GM12878 (cell line): ENCODE measurements at regions not wholly inside any gene's neighbourhood (a gene's known extent, or its start where the extent isn't known, plus 50 kb on each side); places are given as distances from the start of the nearest gene placed in this dataset.
"Not testable (repeated sequence)": the region's sequence is repeated elsewhere in the genome, so short reads cannot be mapped to it uniquely, and the experiment has no call there.

Experiments
- ATAC-seq: fragments of 200-7000 bp; cut with Tn5 transposase; 3 replicates; pipeline ENCODE4 v1.9.1; 2020; ENCODE audit warnings: mild to moderate bottlenecking, moderate library complexity
- BruUV-seq: library from RNA; stranded (reverse); fragments of 400-500 nt; replicated peaks from 2 replicates; lab custom pipeline; 2021; lab: Mats Ljungman, UMichigan
- CTCF ChIA-PET: fragments of 300-600 bp; sonication (Branson Sonifier 250); formaldehyde crosslinking; extraction: SDS; loops from one replicate; lab custom pipeline; 2021; ENCODE audit warnings: inconsistent platforms; lab: Yijun Ruan, JAX
- POLR2A ChIA-PET: fragments of 350-600 bp; formaldehyde crosslinking; extraction: SDS; loops from one replicate; lab custom pipeline; 2021; ENCODE audit warnings: inconsistent platforms; lab: Charles Lee
- RAD21 ChIA-PET: fragments of 300-600 bp; sonication (Branson Sonifier 250); formaldehyde crosslinking; loops from one replicate; lab custom pipeline; 2023; ENCODE audit warnings: antibody characterized with exemption; ENCODE audit not compliant: unreplicated experiment; lab: Charles Lee
- SMC1A ChIA-PET: fragments of 300-600 bp; sonication (Branson Sonifier 250); formaldehyde crosslinking; loops from one replicate; lab custom pipeline; 2023; ENCODE audit not compliant: unreplicated experiment, uncharacterized antibody; lab: Charles Lee
- DNase-seq: peaks from one replicate; pipeline ENCODE4 v3.0.0-alpha.2; 2011; ENCODE audit warnings: low read depth, low spot score
- FAIRE-seq: peaks from 3 replicates; lab custom pipeline; 2011; peaks lifted over from hg19 to GRCh38; lab: Jason Lieb, UNC
- H2AFZ ChIP-seq: 2 replicates; pipeline ENCODE4 v1.6.0; 2011; ENCODE audit warnings: low read depth, low read length, control low read depth; ENCODE audit not compliant: control insufficient read depth
- H3K27ac ChIP-seq: 2 replicates; pipeline ENCODE4 v1.5.1; 2011; ENCODE audit warnings: control low read depth; ENCODE audit not compliant: control insufficient read depth, insufficient read depth
- H3K27me3 ChIP-seq, 2 experiments: replicated peaks in 1 of 2; 2 replicates each; pipeline versions ENCODE4 v1.6.0 to v1.6.1; 2011; ENCODE audit warnings: low read length in 1 of 2; ENCODE audit not compliant: control insufficient read depth in 2 of 2, insufficient read depth in 2 of 2
- H3K36me3 ChIP-seq, 2 experiments: 2 replicates each; pipeline ENCODE4 v1.5.1; 2011; ENCODE audit warnings: low read length in 1 of 2; ENCODE audit not compliant: control insufficient read depth in 2 of 2, insufficient read depth in 2 of 2
- H3K4me1 ChIP-seq: 2 replicates; pipeline ENCODE4 v1.6.1; 2011; ENCODE audit warnings: mild to moderate bottlenecking, low read length, moderate library complexity, mixed read lengths; ENCODE audit not compliant: control insufficient read depth, insufficient read depth
- H3K4me2 ChIP-seq: 2 replicates; pipeline ENCODE4 v1.6.0; 2011; ENCODE audit warnings: control low read depth; ENCODE audit not compliant: control insufficient read depth, insufficient read depth
- H3K4me3 ChIP-seq: fragments of 200-600 bp; sonication (generic); 2 replicates; pipeline ENCODE4 v1.5.1; 2016
- H3K79me2 ChIP-seq: 2 replicates; pipeline ENCODE4 v1.6.0; 2011; ENCODE audit warnings: low read length; ENCODE audit not compliant: control insufficient read depth, insufficient read depth
- H3K9ac ChIP-seq: 2 replicates; pipeline ENCODE4 v1.8.0; 2011; ENCODE audit warnings: low read length, control low read depth, mixed read lengths; ENCODE audit not compliant: control insufficient read depth, insufficient read depth
- H3K9me3 ChIP-seq: replicated peaks from 3 replicates; pipeline ENCODE4 v1.5.1; 2011; ENCODE audit warnings: mild to moderate bottlenecking, low read length; ENCODE audit not compliant: control insufficient read depth, insufficient read depth
- H4K20me1 ChIP-seq: 2 replicates; pipeline ENCODE4 v1.6.0; 2011; ENCODE audit not compliant: control insufficient read depth, insufficient read depth
- BCL11A ChIP-seq: IDR thresholded peaks from 2 replicates; pipeline ENCODE4 v1.6.1; 2011; ENCODE audit warnings: low read depth, low read length
- LARP7 ChIP-seq: fragments of 450-650 bp; IDR thresholded peaks from 2 replicates; pipeline ENCODE4 v1.6.1; 2017; ENCODE audit warnings: mild to moderate bottlenecking
- MEF2A ChIP-seq: IDR thresholded peaks from 2 replicates; pipeline ENCODE4 v1.6.1; 2011; ENCODE audit warnings: low read depth, mild to moderate bottlenecking, low read length, moderate library complexity; ENCODE audit not compliant: insufficient read depth
- NFIC ChIP-seq: IDR thresholded peaks from 2 replicates; pipeline ENCODE4 v1.6.1; 2012; ENCODE audit warnings: low read depth, mild to moderate bottlenecking, inconsistent platforms, low read length, moderate library complexity
- NRF1 ChIP-seq: conservative IDR thresholded peaks from 2 replicates; pipeline ENCODE4 v1.6.1; 2011; ENCODE audit warnings: mild to moderate bottlenecking, low read depth, low read length, improper control_type of control experiment
- PBX3 ChIP-seq: IDR thresholded peaks from 2 replicates; pipeline ENCODE4 v1.6.1; 2011; ENCODE audit warnings: mild to moderate bottlenecking, low read depth, low read length, moderate library complexity; ENCODE audit not compliant: insufficient replicate concordance
- REST ChIP-seq: IDR thresholded peaks from 2 replicates; pipeline ENCODE4 v1.6.1; 2012; ENCODE audit warnings: mild to moderate bottlenecking, low read depth, low read length
- SREBF2 ChIP-seq: IDR thresholded peaks from 2 replicates; pipeline ENCODE4 v1.6.1; 2012; ENCODE audit warnings: mild to moderate bottlenecking, low read length
- TCF3 ChIP-seq: IDR thresholded peaks from 2 replicates; pipeline ENCODE4 v1.6.1; 2012; ENCODE audit warnings: low read depth, mild to moderate bottlenecking, low read length, borderline replicate concordance; ENCODE audit not compliant: insufficient read depth
- WRNIP1 ChIP-seq: IDR thresholded peaks from 2 replicates; pipeline ENCODE4 v1.6.1; 2011; ENCODE audit warnings: low read depth, low read length, improper control_type of control experiment, borderline replicate concordance
- ZBED1 ChIP-seq: IDR thresholded peaks from 2 replicates; pipeline ENCODE4 v1.6.1; 2016; ENCODE audit warnings: borderline replicate concordance
- ZNF207 ChIP-seq: fragments of 450-650 bp; IDR thresholded peaks from 2 replicates; pipeline ENCODE4 v1.6.1; 2014; ENCODE audit warnings: antibody characterized with exemption, mild to moderate bottlenecking, borderline replicate concordance
- ZNF24 ChIP-seq: fragments of 450-650 bp; IDR thresholded peaks from 2 replicates; pipeline ENCODE4 v1.6.1; 2017; ENCODE audit warnings: antibody characterized with exemption, mild to moderate bottlenecking
- ZNF274 ChIP-seq: IDR thresholded peaks from one replicate; pipeline ENCODE4 v1.8.0; 2011; ENCODE audit not compliant: insufficient read length, insufficient read depth
- WGBS: methylation state at CpG from one replicate; pipeline ENCODE4 v1.1.6; 2016; ENCODE audit warnings: low lambda C conversion rate; ENCODE audit not compliant: insufficient replicate concordance, insufficient coverage; ENCODE audit errors: missing lambda C conversion rate; 5-methylcytosine and 5-hydroxymethylcytosine counted together
- in situ Hi-C: fragments of 300-500 bp; cut with MboI; formaldehyde crosslinking; loops from 9 replicates; pipeline ENCODE4 v1.14.3; 2018; ENCODE audit warnings: mixed read lengths
- intact Hi-C: fragments of 100-400 bp; cut with micrococcal nuclease; formaldehyde crosslinking; loops from one replicate; pipeline ENCODE4 v1.14.2; 2022; ENCODE audit not compliant: unreplicated experiment

GRCh38 chr14:37681486-37681885 lies 86.1 kb downstream of the TTC6 start:
- POLR2A ChIA-PET = no interaction called here
- FAIRE-seq = no peak
- BruUV-seq = no TSS peak

GRCh38 chr14:37692680-37693079 lies 97.3 kb downstream of the TTC6 start:
- POLR2A ChIA-PET, H3K9ac ChIP-seq, H3K9me3 ChIP-seq, intact Hi-C loops, H3K27me3 ChIP-seq, CTCF ChIA-PET, H4K20me1 ChIP-seq, DNase-seq, H3K4me3 ChIP-seq, H3K27ac ChIP-seq, H3K79me2 ChIP-seq, in situ Hi-C loops, BruUV-seq, H3K4me1 ChIP-seq, SMC1A ChIA-PET, FAIRE-seq, H3K36me3 ChIP-seq, ATAC-seq, RAD21 ChIA-PET, H2AFZ ChIP-seq, H3K4me2 ChIP-seq: not testable (repeated sequence)

More at GRCh38 chr14:37681486-37681885, 86.1 kb downstream of the TTC6 start:
- TF ChIP-seq ZNF207 (no peak), NRF1 (no peak), PBX3 (no peak), REST (no peak), MEF2A (no peak), ZBED1 (no peak), ZNF24 (no peak), TCF3 (no peak), WRNIP1 (no peak), NFIC (no peak), LARP7 (no peak), SREBF2 (no peak), ZNF274 (no peak), BCL11A (no peak)
- TF ChIP-seq, all 136 proteins: peak for 0
- 74% methylated on average over 3 of the region's 3 CpGs for WGBS
- Histone ChIP-seq H3K27ac (no peak overlapping the region), H2AFZ (no peak overlapping the region), H3K4me1 (no peaks in the 10 kb centered on the region), H3K9me3 (no peaks in the 10 kb centered on the region), H3K79me2 (no peaks in the 10 kb centered on the region), H4K20me1 (no peaks in the 10 kb centered on the region), H3K4me2 (no peak overlapping the region), H3K4me3 (no peak overlapping the region), H3K9ac (no peak overlapping the region), H3K27me3 (no peaks in the 10 kb centered on the region), H3K36me3 (no peaks in the 10 kb centered on the region)
- ChIA-PET RAD21 (no interaction called here), CTCF (no interaction called here), SMC1A (no interaction called here)
- intact Hi-C loops = no loop called here
- ATAC-seq (no peak), DNase-seq (no peak)
- in situ Hi-C loops = no loop called here
